GM19351 (cell line): ENCODE measurements at regions not wholly inside any gene's neighbourhood (a gene's known extent, or its start where the extent isn't known, plus 50 kb on each side); places are given as distances from the start of the nearest gene placed in this dataset.
"Not testable (repeated sequence)": the region's sequence is repeated elsewhere in the genome, so short reads cannot be mapped to it uniquely, and the experiment has no call there.

Experiments
- ATAC-seq: cut with Tn5 transposase; IDR thresholded peaks from one replicate; pipeline ENCODE4 v1.9.1; 2021; ENCODE audit warnings: mild to moderate bottlenecking, moderate library complexity; ENCODE audit not compliant: unreplicated experiment

- ATAC-seq, result no peak
Observed at GRCh38 chr1:38203441-38203840, 156.8 kb upstream of the POU3F1 start.

GRCh38 chr1:38201431-38201830 lies 154.8 kb upstream of the POU3F1 start:
- ATAC-seq, result no peak

- no peak for ATAC-seq
Observed at GRCh38 chr1:38198621-38199020, 152.0 kb upstream of the POU3F1 start.

- ATAC-seq, result no peak
Observed at GRCh38 chr1:38198099-38198498, 151.5 kb upstream of the POU3F1 start.

GRCh38 chr1:38197312-38198061 lies 150.9 kb upstream of the POU3F1 start:
- ATAC-seq, result no peak

- ATAC-seq, result no peak
Observed at GRCh38 chr1:38194472-38194871, 147.9 kb upstream of the POU3F1 start.

- ATAC-seq, result no peak
Observed at GRCh38 chr1:38193040-38193439, 146.4 kb upstream of the POU3F1 start.

GRCh38 chr1:38191461-38191860 lies 144.9 kb upstream of the POU3F1 start:
- no peak for ATAC-seq

GRCh38 chr1:38190983-38191382 lies 144.4 kb upstream of the POU3F1 start:
- no peak for ATAC-seq

GRCh38 chr1:38187552-38187951 lies 141.0 kb upstream of the POU3F1 start:
- no peak for ATAC-seq

GRCh38 chr1:38186566-38186965 lies 140.0 kb upstream of the POU3F1 start:
- no peak for ATAC-seq

GRCh38 chr1:38185913-38186312 lies 139.3 kb upstream of the POU3F1 start:
- no peak for ATAC-seq

GRCh38 chr1:38183747-38184146 lies 137.2 kb upstream of the POU3F1 start:
- ATAC-seq, result no peak

GRCh38 chr1:38183096-38183495 lies 136.5 kb upstream of the POU3F1 start:
- ATAC-seq, result no peak

- not testable (repeated sequence) for ATAC-seq
Observed at GRCh38 chr1:38180388-38180787, 133.8 kb upstream of the POU3F1 start.

- no peak for ATAC-seq
Observed at GRCh38 chr1:38179483-38179882, 132.9 kb upstream of the POU3F1 start.

GRCh38 chr1:38178216-38178615 lies 131.6 kb upstream of the POU3F1 start:
- no peak for ATAC-seq

- no peak for ATAC-seq
Observed at GRCh38 chr1:38175121-38175520, 128.5 kb upstream of the POU3F1 start.

- ATAC-seq, result no peak
Observed at GRCh38 chr1:38173848-38174247, 127.3 kb upstream of the POU3F1 start.

GRCh38 chr1:38173157-38173831 lies 126.7 kb upstream of the POU3F1 start:
- no peak for ATAC-seq

GRCh38 chr1:38169121-38169520 lies 122.5 kb upstream of the POU3F1 start:
- no peak for ATAC-seq

GRCh38 chr1:38168365-38168764 lies 121.8 kb upstream of the POU3F1 start:
- ATAC-seq, result no peak

GRCh38 chr1:38166461-38166860 lies 119.9 kb upstream of the POU3F1 start:
- no peak for ATAC-seq
